Activated CD8-positive, alpha-beta T cell treated with anti-CD3 and anti-CD28 coated beads, Interleukin-2, amount 10 ng/mL, durations not matched to agents 7 days and 5 days (primary cell): ENCODE measurements at regions not wholly inside any gene's neighbourhood (a gene's known extent, or its start where the extent isn't known, plus 50 kb on each side); places are given as distances from the start of the nearest gene placed in this dataset.

ENCODE experiments used
- ATAC-seq: fragments of 150-1000 bp; cut with Tn5 transposase; one replicate; pipeline ENCODE4 v1.10.0; 2021; ENCODE audit warnings: moderate library complexity
- CTCF ChIA-PET: fragments of 350-600 bp; sonication (Branson Sonifier 250); formaldehyde crosslinking; loops from one replicate; lab custom pipeline; 2021; ENCODE audit warnings: antibody characterized with exemption; lab: Charles Lee
- POLR2A ChIA-PET: fragments of 350-600 bp; sonication (Branson Sonifier 250); formaldehyde crosslinking; loops from one replicate; lab custom pipeline; 2021; ENCODE audit warnings: antibody characterized with exemption; lab: Charles Lee
- DNase-seq: peaks from one replicate; pipeline ENCODE4 v3.0.0-alpha.2; 2020
- H3K27ac Mint-ChIP-seq: one replicate; pipeline ENCODE4 v1.8.0; 2021; ENCODE audit warnings: mild to moderate bottlenecking, mixed read lengths
- H3K27me3 Mint-ChIP-seq: one replicate; pipeline ENCODE4 v1.8.0; 2021; ENCODE audit warnings: low read depth, mixed read lengths
- H3K36me3 Mint-ChIP-seq: one replicate; pipeline ENCODE4 v1.8.0; 2021; ENCODE audit warnings: low read depth, mixed read lengths
- H3K4me1 Mint-ChIP-seq: one replicate; pipeline ENCODE4 v1.8.0; 2021; ENCODE audit warnings: low read depth, mixed read lengths
- H3K4me3 Mint-ChIP-seq: one replicate; pipeline ENCODE4 v1.8.0; 2021; ENCODE audit warnings: mild to moderate bottlenecking, mixed read lengths
- H3K9me3 Mint-ChIP-seq: one replicate; pipeline ENCODE4 v1.8.0; 2022; ENCODE audit warnings: mixed read lengths; ENCODE audit not compliant: insufficient read depth

- Mint-ChIP-seq H3K9me3 (no peaks in the 10 kb centered on the region), H3K27me3 (no peaks in the 10 kb centered on the region), H3K4me3 (no peak overlapping the region), H3K4me1 (no peaks in the 10 kb centered on the region), H3K36me3 (no peaks in the 10 kb centered on the region), H3K27ac (no peak overlapping the region)
- POLR2A ChIA-PET: no interaction called here
- DNase-seq (no peak), ATAC-seq (no peak)
- CTCF ChIA-PET: no interaction called here
These were observed 57.2 kb upstream of the GHR start for GRCh38 chr5:42366051-42366450.
